ENCODE measurements at regions not wholly inside any gene's neighbourhood (a gene's known extent, or its start where the extent isn't known, plus 50 kb on each side); places are given as distances from the start of the nearest gene placed in this dataset.

GRCh38 chr18:57909620-57910019, 106.5 kb upstream of the ATP8B1 start:
- TF ChIP-seq POLR2A (IDR thresholded peaks at IDR 0.05): no peak
- TF ChIP-seq, protein P1, sequence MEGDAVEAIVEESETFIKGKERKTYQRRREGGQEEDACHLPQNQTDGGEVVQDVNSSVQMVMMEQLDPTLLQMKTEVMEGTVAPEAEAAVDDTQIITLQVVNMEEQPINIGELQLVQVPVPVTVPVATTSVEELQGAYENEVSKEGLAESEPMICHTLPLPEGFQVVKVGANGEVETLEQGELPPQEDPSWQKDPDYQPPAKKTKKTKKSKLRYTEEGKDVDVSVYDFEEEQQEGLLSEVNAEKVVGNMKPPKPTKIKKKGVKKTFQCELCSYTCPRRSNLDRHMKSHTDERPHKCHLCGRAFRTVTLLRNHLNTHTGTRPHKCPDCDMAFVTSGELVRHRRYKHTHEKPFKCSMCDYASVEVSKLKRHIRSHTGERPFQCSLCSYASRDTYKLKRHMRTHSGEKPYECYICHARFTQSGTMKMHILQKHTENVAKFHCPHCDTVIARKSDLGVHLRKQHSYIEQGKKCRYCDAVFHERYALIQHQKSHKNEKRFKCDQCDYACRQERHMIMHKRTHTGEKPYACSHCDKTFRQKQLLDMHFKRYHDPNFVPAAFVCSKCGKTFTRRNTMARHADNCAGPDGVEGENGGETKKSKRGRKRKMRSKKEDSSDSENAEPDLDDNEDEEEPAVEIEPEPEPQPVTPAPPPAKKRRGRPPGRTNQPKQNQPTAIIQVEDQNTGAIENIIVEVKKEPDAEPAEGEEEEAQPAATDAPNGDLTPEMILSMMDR (IDR thresholded peaks at IDR 0.05): no peak
